H1 (cell line): ENCODE measurements at regions not wholly inside any gene's neighbourhood (a gene's known extent, or its start where the extent isn't known, plus 50 kb on each side); places are given as distances from the start of the nearest gene placed in this dataset.

ENCODE experiments used
- ATF3 ChIP-seq: IDR thresholded peaks from 2 replicates; pipeline ENCODE4 v1.6.1; 2011; ENCODE audit warnings: low read depth, mild to moderate bottlenecking, low read length; ENCODE audit not compliant: insufficient read depth
- BACH1 ChIP-seq: IDR thresholded peaks from 2 replicates; pipeline ENCODE4 v1.6.1; 2012; ENCODE audit warnings: low read length, improper control_type of control experiment
- CEBPB ChIP-seq: IDR thresholded peaks from 2 replicates; pipeline ENCODE4 v1.6.1; 2012; ENCODE audit warnings: low read depth, low read length
- CHD7 ChIP-seq: fragments of 300-600 bp; sonication (generic); IDR thresholded peaks from 2 replicates; pipeline ENCODE4 v1.7.1; 2012; ENCODE audit warnings: low read length, moderate library complexity, mild to moderate bottlenecking, inconsistent platforms; ENCODE audit not compliant: insufficient replicate concordance
- JUN ChIP-seq: IDR thresholded peaks from 2 replicates; pipeline ENCODE4 v1.6.1; 2011; ENCODE audit warnings: low read depth, mild to moderate bottlenecking, improper control_type of control experiment, low read length
- JUND ChIP-seq: IDR thresholded peaks from 2 replicates; pipeline ENCODE4 v1.6.1; 2011; ENCODE audit warnings: mild to moderate bottlenecking, improper control_type of control experiment, low read length
- PHF8 ChIP-seq: fragments of 200-600 bp; sonication (generic); conservative IDR thresholded peaks from 2 replicates; pipeline ENCODE4 v1.7.1; 2012; ENCODE audit warnings: low read depth, mild to moderate bottlenecking, inconsistent platforms, low read length, moderate library complexity
- TEAD4 ChIP-seq: IDR thresholded peaks from 2 replicates; pipeline ENCODE4 v1.6.1; 2012; ENCODE audit warnings: low read depth, low read length, inconsistent platforms, mixed read lengths
- USF2 ChIP-seq: IDR thresholded peaks from 2 replicates; pipeline ENCODE4 v1.6.1; 2011; ENCODE audit warnings: low read length, improper control_type of control experiment
- YY1 ChIP-seq: IDR thresholded peaks from 2 replicates; pipeline ENCODE4 v1.6.1; 2011; ENCODE audit warnings: low read depth, mild to moderate bottlenecking, low read length

GRCh38 chr2:12006850-12007249 is 260.4 kb downstream of the LPIN1 start (continued):
- TF ChIP-seq CHD7, result peak; percentile 70
- TF ChIP-seq JUN, result peak; percentile 79
- TF ChIP-seq CEBPB, result peak; percentile 87
- no peak for TF ChIP-seq PHF8
- TF ChIP-seq TEAD4, result peak; percentile 76
- no peak for TF ChIP-seq BACH1
- TF ChIP-seq USF2, result no peak
- TF ChIP-seq ATF3, result peak; percentile 60; the same call in 1 of the 2 replicates
- peak; percentile 97 for TF ChIP-seq JUND
- no peak; the same call in 1 of the 2 replicates for TF ChIP-seq YY1
